ENCODE measurements at regions not wholly inside any gene's neighbourhood (a gene's known extent, or its start where the extent isn't known, plus 50 kb on each side); places are given as distances from the start of the nearest gene placed in this dataset.

- no peak for TF ChIP-seq CTCF (conservative IDR thresholded peaks at IDR 0.05; ENCODE audit: low read length)
- no peak for TF ChIP-seq EZH2phosphoT487 (IDR thresholded peaks at IDR 0.05; ENCODE audit: borderline replicate concordance)
Measured at GRCh38 chr10:125502276-125502675, 180.7 kb downstream of the TEX36 start.
